GM21526 (cell line): ENCODE measurements at regions not wholly inside any gene's neighbourhood (a gene's known extent, or its start where the extent isn't known, plus 50 kb on each side); places are given as distances from the start of the nearest gene placed in this dataset.

Experiments used
- ATAC-seq: cut with Tn5 transposase; IDR thresholded peaks from one replicate; pipeline ENCODE4 v1.9.1; 2021; ENCODE audit warnings: moderate library complexity; ENCODE audit not compliant: unreplicated experiment, low FRiP score

GRCh38 chrX:6708041-6708440, 173.1 kb upstream of the VCX3A start:
- no peak for ATAC-seq

- no peak for ATAC-seq
Observed at GRCh38 chrX:6707497-6707896, 172.6 kb upstream of the VCX3A start.

GRCh38 chrX:6701085-6701484, 166.2 kb upstream of the VCX3A start:
- ATAC-seq, result no peak

- ATAC-seq, result no peak
Observed at GRCh38 chrX:6695717-6696116, 160.8 kb upstream of the VCX3A start.

- ATAC-seq, result no peak
Observed at GRCh38 chrX:6694977-6695376, 160.1 kb upstream of the VCX3A start.

GRCh38 chrX:6694221-6694620, 159.3 kb upstream of the VCX3A start:
- no peak for ATAC-seq

- ATAC-seq, result no peak
Observed at GRCh38 chrX:6693051-6693450, 158.1 kb upstream of the VCX3A start.

- no peak for ATAC-seq
Observed at GRCh38 chrX:6685489-6685888, 150.6 kb upstream of the VCX3A start.

GRCh38 chrX:6683353-6683752, 148.4 kb upstream of the VCX3A start:
- peak; percentile 79 for ATAC-seq

GRCh38 chrX:6681521-6682145, 146.7 kb upstream of the VCX3A start:
- ATAC-seq, result no peak

- ATAC-seq, result no peak
Observed at GRCh38 chrX:6679988-6680387, 145.1 kb upstream of the VCX3A start.

- ATAC-seq, result no peak
Observed at GRCh38 chrX:6679550-6679949, 144.6 kb upstream of the VCX3A start.

GRCh38 chrX:6678313-6678712, 143.4 kb upstream of the VCX3A start:
- ATAC-seq, result no peak

GRCh38 chrX:6674734-6675133, 139.8 kb upstream of the VCX3A start:
- no peak for ATAC-seq

- peak; percentile 66 for ATAC-seq
Observed at GRCh38 chrX:6667048-6667768, 132.3 kb upstream of the VCX3A start.

- no peak for ATAC-seq
Observed at GRCh38 chrX:6666624-6667023, 131.7 kb upstream of the VCX3A start.

GRCh38 chrX:6661736-6662135, 126.8 kb upstream of the VCX3A start:
- no peak for ATAC-seq

GRCh38 chrX:6660567-6661264, 125.8 kb upstream of the VCX3A start:
- no peak for ATAC-seq

GRCh38 chrX:6645216-6645615, 110.3 kb upstream of the VCX3A start:
- no peak for ATAC-seq

GRCh38 chrX:6644411-6644810, 109.5 kb upstream of the VCX3A start:
- no peak for ATAC-seq

- ATAC-seq, result no peak
Observed at GRCh38 chrX:6640727-6641126, 105.8 kb upstream of the VCX3A start.

- ATAC-seq, result no peak
Observed at GRCh38 chrX:6614506-6614905, 79.6 kb upstream of the VCX3A start.
